Muscle layer of duodenum (tissue), 2 donors: ENCODE measurements at regions not wholly inside any gene's neighbourhood (a gene's known extent, or its start where the extent isn't known, plus 50 kb on each side); places are given as distances from the start of the nearest gene placed in this dataset.
"Not testable (repeated sequence)": the region's sequence is repeated elsewhere in the genome, so short reads cannot be mapped to it uniquely, and the experiment has no call there.

Experiments
- H3K27ac ChIP-seq: one replicate; pipeline ENCODE4 v1.7.0; 2013; ENCODE audit warnings: mild to moderate bottlenecking, low read length
- H3K27me3 ChIP-seq: one replicate; pipeline ENCODE4 v1.7.0; 2013; ENCODE audit warnings: low read depth, mild to moderate bottlenecking, control low read depth, low read length
- H3K36me3 ChIP-seq, 2 donors: one replicate each; pipeline ENCODE4 v1.7.0; 2013; ENCODE audit warnings: low read length in 2 of 2, control low read depth in 1 of 2, mild to moderate bottlenecking in 1 of 2; ENCODE audit not compliant: insufficient read depth in 2 of 2, control insufficient read depth in 1 of 2
- H3K4me1 ChIP-seq, 2 donors: one replicate each; pipeline ENCODE4 v1.7.0; 2013; ENCODE audit warnings: low read length in 2 of 2, mild to moderate bottlenecking in 2 of 2, control low read depth in 1 of 2, moderate library complexity in 1 of 2; ENCODE audit not compliant: insufficient read depth in 2 of 2, control insufficient read depth in 1 of 2
- H3K4me3 ChIP-seq, 2 donors: one replicate each; pipeline ENCODE4 v1.7.0; 2013; ENCODE audit warnings: low read length in 2 of 2, low read depth in 1 of 2, mild to moderate bottlenecking in 1 of 2
- H3K9me3 ChIP-seq, 2 donors: one replicate each; pipeline ENCODE4 v1.7.0; 2013; ENCODE audit warnings: low read length in 2 of 2, control low read depth in 1 of 2, mild to moderate bottlenecking in 1 of 2; ENCODE audit not compliant: control insufficient read depth in 1 of 2
- donor health status: healthy.

- Histone ChIP-seq H3K27ac (no peak overlapping the region), H3K4me3 (no peak overlapping the region), H3K9me3 (no peaks in the 10 kb centered on the region), H3K27me3 (no peaks in the 10 kb centered on the region), H3K4me1 (no peaks in the 10 kb centered on the region), H3K36me3 (no peaks in the 10 kb centered on the region)
These were observed 112.2 kb upstream of the HEY2 start for GRCh38 chr6:125637207-125637606.

DNA sequence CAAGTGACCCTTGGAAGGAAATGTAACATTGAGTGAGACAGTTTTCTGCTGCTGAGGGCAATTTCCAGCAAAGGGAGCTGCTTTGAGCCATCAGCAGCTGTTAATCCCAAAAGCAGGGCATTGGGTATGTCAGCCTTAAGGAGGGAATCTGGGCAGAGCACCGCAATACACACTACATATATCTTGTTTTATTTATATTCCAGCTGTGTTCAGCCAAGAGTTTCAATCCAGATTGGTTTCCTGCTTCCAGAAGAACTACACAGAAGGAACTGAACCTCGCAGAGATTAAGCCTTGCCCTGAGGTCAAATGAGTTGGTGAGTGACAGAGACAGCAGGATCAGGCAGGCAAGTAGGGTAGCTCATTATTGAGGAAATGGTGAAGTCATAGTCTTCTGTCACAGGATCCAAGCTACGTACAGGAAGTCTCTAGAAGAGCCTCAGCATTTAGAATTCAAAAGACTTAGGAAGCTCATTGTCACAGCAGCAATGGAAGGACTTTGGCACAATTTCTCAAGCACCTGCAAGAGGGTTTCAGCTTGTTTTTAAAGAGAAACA, 109.9 kb upstream of the HEY2 start:
- H3K27me3 ChIP-seq: no peaks in the 10 kb centered on the region
- H3K4me3 ChIP-seq: no peak overlapping the region
- no peaks in the 10 kb centered on the region for H3K36me3 ChIP-seq
- H3K9me3 ChIP-seq: no peaks in the 10 kb centered on the region
- no peaks in the 10 kb centered on the region for H3K4me1 ChIP-seq
- no peak overlapping the region for H3K27ac ChIP-seq

DNA sequence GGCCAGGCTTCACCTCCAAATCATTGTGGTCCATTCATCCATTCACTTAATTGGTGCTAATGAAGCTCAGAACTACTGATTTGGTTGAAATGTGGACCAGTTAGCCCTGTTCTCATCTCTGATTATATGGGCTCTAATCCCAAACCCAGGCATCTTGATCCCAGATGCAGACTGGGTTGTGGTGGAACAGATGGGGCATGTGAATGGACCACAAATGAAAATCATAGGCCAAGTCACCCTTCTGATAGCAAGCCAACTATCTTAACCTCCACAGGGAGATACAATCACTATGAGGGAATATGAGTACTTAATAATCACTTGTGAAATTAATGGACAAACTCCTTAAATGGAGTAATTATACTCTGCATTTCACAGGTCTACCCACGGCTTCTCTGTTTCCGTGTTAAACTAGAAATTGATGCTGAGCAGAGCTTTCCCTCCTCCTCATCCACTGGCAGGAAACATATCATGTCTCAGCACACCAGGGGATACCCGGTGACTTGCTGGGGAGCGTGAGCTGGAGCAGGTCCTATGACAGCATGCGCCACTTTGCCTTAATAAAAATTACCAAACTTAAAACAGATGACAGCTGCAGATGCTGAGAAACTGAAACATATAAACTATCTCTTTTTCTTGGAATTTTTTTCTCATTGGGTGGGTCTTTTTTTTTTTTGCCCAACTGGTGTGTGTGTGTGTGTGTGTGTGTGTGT, 108.8 kb upstream of the HEY2 start:
- no peaks in the 10 kb centered on the region for H3K27me3 ChIP-seq
- no peaks in the 10 kb centered on the region for H3K36me3 ChIP-seq
- no peaks in the 10 kb centered on the region for H3K9me3 ChIP-seq
- no peak overlapping the region for H3K27ac ChIP-seq
- no peaks in the 10 kb centered on the region for H3K4me1 ChIP-seq
- H3K4me3 ChIP-seq: no peak overlapping the region

GRCh38 chr6:125643967-125644661, 105.3 kb upstream of the HEY2 start:
- not testable (repeated sequence) for H3K27me3 ChIP-seq, H3K36me3 ChIP-seq, H3K4me1 ChIP-seq, H3K9me3 ChIP-seq, H3K27ac ChIP-seq, H3K4me3 ChIP-seq

GRCh38 chr6:125647391-125647790, 102.0 kb upstream of the HEY2 start:
- no peaks in the 10 kb centered on the region for H3K36me3 ChIP-seq
- H3K4me3 ChIP-seq: no peak overlapping the region
- H3K27ac ChIP-seq: no peak overlapping the region
- H3K9me3 ChIP-seq: no peaks in the 10 kb centered on the region
- H3K4me1 ChIP-seq: no peaks in the 10 kb centered on the region
- H3K27me3 ChIP-seq: no peaks in the 10 kb centered on the region

DNA sequence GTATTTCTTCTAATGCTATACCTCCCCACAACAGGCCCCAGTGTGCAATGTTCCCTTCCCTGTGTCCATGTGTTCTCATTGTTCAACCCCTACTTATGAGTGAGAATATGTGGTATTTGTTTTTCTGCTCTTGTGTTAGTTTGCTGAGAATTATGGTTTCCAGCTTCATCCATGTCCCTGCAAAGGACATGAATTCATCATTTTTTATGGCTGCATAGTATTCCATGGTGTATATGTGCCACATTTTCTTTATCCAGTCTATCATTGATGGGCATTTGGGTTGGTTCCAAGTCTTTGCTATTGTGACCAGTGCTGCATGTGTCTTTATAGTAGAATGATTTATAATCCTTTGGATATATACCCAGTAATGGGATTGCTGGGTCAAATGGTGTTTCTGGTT, 95.7 kb upstream of the HEY2 start:
- H3K4me3 ChIP-seq, H3K27me3 ChIP-seq, H3K4me1 ChIP-seq, H3K27ac ChIP-seq, H3K9me3 ChIP-seq, H3K36me3 ChIP-seq: not testable (repeated sequence)

DNA sequence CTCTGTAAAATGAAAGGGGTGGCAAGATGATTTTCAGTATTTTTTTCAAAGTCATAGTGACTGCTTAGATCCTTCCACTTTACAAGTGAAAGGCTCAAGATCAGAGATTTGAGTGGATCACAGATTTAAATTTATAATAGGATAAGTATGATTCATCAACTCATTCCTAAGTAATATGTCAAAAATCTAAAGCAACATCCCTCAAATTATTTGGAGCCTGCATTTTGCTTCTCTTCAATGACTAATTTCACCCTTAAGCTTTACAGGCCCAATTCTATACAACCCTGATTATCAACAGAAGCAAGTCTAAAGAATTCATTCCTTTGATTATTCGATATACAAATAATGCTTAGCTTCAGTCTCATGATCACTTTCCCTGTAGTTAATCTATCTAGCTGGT, 93.9 kb upstream of the HEY2 start:
- no peaks in the 10 kb centered on the region for H3K27me3 ChIP-seq
- H3K27ac ChIP-seq: no peak overlapping the region
- H3K36me3 ChIP-seq: no peaks in the 10 kb centered on the region
- no peak overlapping the region for H3K4me3 ChIP-seq
- H3K4me1 ChIP-seq: no peaks in the 10 kb centered on the region
- H3K9me3 ChIP-seq: no peaks in the 10 kb centered on the region

DNA sequence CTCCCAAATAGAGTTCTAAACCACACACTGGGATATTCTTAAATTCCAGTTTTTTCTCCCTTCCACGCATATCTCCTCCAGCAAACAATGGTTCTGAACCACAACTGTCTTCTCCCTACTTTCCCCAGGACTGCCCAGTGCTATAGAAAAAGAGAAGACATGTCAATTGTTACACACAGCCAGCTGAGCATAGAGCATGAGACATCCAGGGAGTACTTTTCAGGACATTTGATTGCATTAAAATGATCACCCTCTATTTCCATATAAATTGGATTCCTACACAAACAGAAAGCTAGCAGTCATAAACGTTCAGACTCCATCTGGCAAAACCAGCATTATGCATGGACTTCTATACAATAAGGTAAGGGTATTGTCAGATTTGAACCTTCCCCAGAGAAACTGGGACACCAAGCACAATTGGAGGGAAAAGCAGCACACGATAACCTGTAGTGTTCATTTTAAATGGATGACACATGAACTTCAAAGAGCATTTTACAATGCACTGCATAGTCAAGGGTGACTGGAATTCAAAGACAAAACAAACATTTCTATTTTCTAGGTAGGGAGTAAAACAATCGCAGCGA, 93.1 kb upstream of the HEY2 start:
- no peak overlapping the region for H3K4me3 ChIP-seq
- no peak overlapping the region for H3K27ac ChIP-seq
- H3K36me3 ChIP-seq: no peaks in the 10 kb centered on the region
- no peaks in the 10 kb centered on the region for H3K9me3 ChIP-seq
- H3K27me3 ChIP-seq: no peaks in the 10 kb centered on the region
- H3K4me1 ChIP-seq: no peaks in the 10 kb centered on the region

DNA sequence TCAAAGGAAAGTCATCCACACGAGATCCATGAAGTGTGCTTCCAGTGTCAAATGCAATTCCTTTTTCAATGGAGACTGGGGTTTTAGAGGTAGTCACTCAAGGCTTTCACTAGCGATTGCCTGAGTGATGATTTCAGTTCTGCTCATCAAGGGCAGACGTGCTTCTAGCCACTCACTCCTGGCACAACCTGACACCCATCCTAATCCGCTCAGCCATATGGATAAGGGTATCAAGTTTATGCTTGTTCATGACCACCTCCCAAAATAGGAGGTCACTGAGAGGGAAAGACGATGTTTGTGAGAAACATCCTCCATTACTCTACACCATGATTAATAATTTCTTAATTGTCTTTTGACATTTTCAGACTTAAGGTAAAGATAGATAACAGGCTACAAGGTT, 91.3 kb upstream of the HEY2 start:
- Histone ChIP-seq H3K27ac (no peak overlapping the region), H3K4me3 (no peak overlapping the region), H3K9me3 (no peaks in the 10 kb centered on the region), H3K4me1 (no peaks in the 10 kb centered on the region), H3K27me3 (no peaks in the 10 kb centered on the region), H3K36me3 (no peaks in the 10 kb centered on the region)

DNA sequence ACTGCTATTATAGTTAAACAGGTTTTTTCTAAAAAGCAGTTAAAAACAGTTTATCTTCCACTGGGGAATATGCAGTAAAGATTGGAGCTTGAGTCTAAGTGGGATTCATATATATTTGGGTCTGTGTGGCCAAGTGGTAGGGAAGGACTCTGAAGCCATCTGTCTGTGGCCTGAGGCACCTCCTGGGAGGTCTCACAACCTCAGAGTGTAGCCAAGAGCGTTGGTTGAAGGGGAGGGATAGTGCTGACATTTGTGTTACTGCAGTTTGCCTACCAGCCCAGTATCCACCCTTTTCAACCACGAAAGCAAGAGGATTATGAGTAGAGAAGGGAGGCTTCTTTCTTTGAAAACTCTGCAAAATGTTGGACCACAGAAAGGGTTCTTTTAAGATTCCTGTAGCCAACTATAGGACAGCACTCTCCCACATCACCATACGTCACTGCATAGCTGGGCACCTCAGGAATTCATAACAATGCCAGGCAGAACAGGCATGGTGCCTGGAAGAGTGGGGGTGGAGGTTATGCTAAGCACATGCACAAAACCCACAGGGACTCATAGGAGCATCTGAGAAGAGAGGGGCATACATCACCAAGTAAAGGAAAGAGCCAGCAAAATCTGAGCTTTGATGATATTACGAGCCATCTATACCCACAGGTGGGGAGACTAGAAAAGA, 90.5 kb upstream of the HEY2 start:
- Histone ChIP-seq H3K4me3 (no peak overlapping the region), H3K27me3 (no peaks in the 10 kb centered on the region), H3K4me1 (no peaks in the 10 kb centered on the region), H3K36me3 (no peaks in the 10 kb centered on the region), H3K27ac (no peak overlapping the region), H3K9me3 (no peaks in the 10 kb centered on the region)

- Histone ChIP-seq H3K36me3 (no peaks in the 10 kb centered on the region), H3K4me3 (no peak overlapping the region), H3K27ac (no peak overlapping the region), H3K9me3 (no peaks in the 10 kb centered on the region), H3K4me1 (no peaks in the 10 kb centered on the region), H3K27me3 (no peaks in the 10 kb centered on the region)
These were observed 89.5 kb upstream of the HEY2 start for GRCh38 chr6:125659887-125660286.
